NCI-H1436 treated with DMSO at 0.1 percent for 48 hours (cell line): ENCODE measurements at regions not wholly inside any gene's neighbourhood (a gene's known extent, or its start where the extent isn't known, plus 50 kb on each side); places are given as distances from the start of the nearest gene placed in this dataset.
"Not testable (repeated sequence)": the region's sequence is repeated elsewhere in the genome, so short reads cannot be mapped to it uniquely, and the experiment has no call there.

Experiments used
- DNase-seq: peaks from one replicate; lab custom pipeline; 2025; lab: John Stamatoyannopoulos, UW

GRCh38 chr7:94174956-94175355 is 170.8 kb upstream of the BET1 start:
- DNase-seq, result no peak

GRCh38 chr7:94176694-94177200 is 172.6 kb upstream of the BET1 start:
- DNase-seq, result no peak

GRCh38 chr7:94177441-94177840 is 173.3 kb upstream of the BET1 start:
- no peak for DNase-seq

GRCh38 chr7:94178230-94178629 is 174.1 kb upstream of the BET1 start:
- no peak for DNase-seq

GRCh38 chr7:94179466-94179865 is 175.3 kb upstream of the BET1 start:
- no peak for DNase-seq

GRCh38 chr7:94182066-94182465 is 177.9 kb upstream of the BET1 start:
- no peak for DNase-seq

GRCh38 chr7:94182721-94183120 is 178.6 kb upstream of the BET1 start:
- DNase-seq, result no peak

- DNase-seq, result no peak
Measured at GRCh38 chr7:94183289-94183749, 179.2 kb upstream of the BET1 start.

- no peak for DNase-seq
Measured at GRCh38 chr7:94183891-94184290, 179.7 kb upstream of the BET1 start.

- DNase-seq, result no peak
Measured at GRCh38 chr7:94188350-94188749, 184.2 kb upstream of the BET1 start.

- DNase-seq, result no peak
Measured at GRCh38 chr7:94190599-94191061, 186.5 kb upstream of the BET1 start.

GRCh38 chr7:94194426-94194825 is 190.3 kb upstream of the BET1 start:
- DNase-seq, result not testable (repeated sequence)

- DNase-seq, result no peak
Measured at GRCh38 chr7:94195201-94195600, 191.0 kb upstream of the BET1 start.

- DNase-seq, result no peak
Measured at GRCh38 chr7:94195813-94196212, 191.7 kb upstream of the BET1 start.

GRCh38 chr7:94205529-94205928 is 189.2 kb upstream of the COL1A2 start:
- DNase-seq, result peak; percentile 12

- no peak for DNase-seq
Measured at GRCh38 chr7:94206295-94206694, 188.4 kb upstream of the COL1A2 start.

- DNase-seq, result peak; percentile 78
Measured at GRCh38 chr7:94212160-94212559, 182.5 kb upstream of the COL1A2 start.

GRCh38 chr7:94216944-94217461 is 177.7 kb upstream of the COL1A2 start:
- DNase-seq, result no peak

- DNase-seq, result no peak
Measured at GRCh38 chr7:94217766-94218165, 176.9 kb upstream of the COL1A2 start.

- DNase-seq, result no peak
Measured at GRCh38 chr7:94222516-94222915, 172.2 kb upstream of the COL1A2 start.

GRCh38 chr7:94223375-94224084 is 171.2 kb upstream of the COL1A2 start:
- DNase-seq, result no peak

GRCh38 chr7:94228223-94228622 is 166.5 kb upstream of the COL1A2 start:
- DNase-seq, result no peak

GRCh38 chr7:94228678-94229077 is 166.0 kb upstream of the COL1A2 start:
- no peak for DNase-seq

GRCh38 chr7:94231305-94231704 is 163.4 kb upstream of the COL1A2 start:
- no peak for DNase-seq
